Skeletal muscle tissue (tissue), 3 donors: ENCODE measurements at regions not wholly inside any gene's neighbourhood (a gene's known extent, or its start where the extent isn't known, plus 50 kb on each side); places are given as distances from the start of the nearest gene placed in this dataset.
"Not testable (repeated sequence)": the region's sequence is repeated elsewhere in the genome, so short reads cannot be mapped to it uniquely, and the experiment has no call there.

ENCODE experiments used
- H3K27ac ChIP-seq: one replicate; pipeline ENCODE4 v1.7.0; 2013; ENCODE audit warnings: mild to moderate bottlenecking, low read depth, low read length, inconsistent platforms
- H3K27me3 ChIP-seq, 3 donors: one replicate each; pipeline ENCODE4 v1.7.0; 2013; ENCODE audit warnings: low read length in 3 of 3; ENCODE audit not compliant: control insufficient read depth in 3 of 3, insufficient read depth in 3 of 3
- H3K36me3 ChIP-seq, 3 donors: one replicate each; pipeline ENCODE4 v1.7.0; 2013; ENCODE audit warnings: low read length in 3 of 3; ENCODE audit not compliant: control insufficient read depth in 3 of 3, insufficient read depth in 3 of 3
- H3K4me1 ChIP-seq, 3 donors: one replicate each; pipeline ENCODE4 v1.7.0; 2013; ENCODE audit warnings: low read length in 3 of 3, mild to moderate bottlenecking in 3 of 3; ENCODE audit not compliant: control insufficient read depth in 3 of 3, insufficient read depth in 3 of 3
- H3K4me3 ChIP-seq, 3 donors: one replicate each; pipeline ENCODE4 v1.7.0; 2013; ENCODE audit warnings: low read length in 3 of 3
- H3K9ac ChIP-seq, 3 donors: one replicate each; pipeline ENCODE4 v1.7.0; 2013; ENCODE audit warnings: low read length in 3 of 3, mild to moderate bottlenecking in 3 of 3, moderate library complexity in 2 of 3, low read depth in 1 of 3
- H3K9me3 ChIP-seq, 3 donors: one replicate each; pipeline ENCODE4 v1.7.0; 2013; ENCODE audit warnings: low read length in 3 of 3; ENCODE audit not compliant: control insufficient read depth in 3 of 3
- donor health status: Osteomylitis.

DNA sequence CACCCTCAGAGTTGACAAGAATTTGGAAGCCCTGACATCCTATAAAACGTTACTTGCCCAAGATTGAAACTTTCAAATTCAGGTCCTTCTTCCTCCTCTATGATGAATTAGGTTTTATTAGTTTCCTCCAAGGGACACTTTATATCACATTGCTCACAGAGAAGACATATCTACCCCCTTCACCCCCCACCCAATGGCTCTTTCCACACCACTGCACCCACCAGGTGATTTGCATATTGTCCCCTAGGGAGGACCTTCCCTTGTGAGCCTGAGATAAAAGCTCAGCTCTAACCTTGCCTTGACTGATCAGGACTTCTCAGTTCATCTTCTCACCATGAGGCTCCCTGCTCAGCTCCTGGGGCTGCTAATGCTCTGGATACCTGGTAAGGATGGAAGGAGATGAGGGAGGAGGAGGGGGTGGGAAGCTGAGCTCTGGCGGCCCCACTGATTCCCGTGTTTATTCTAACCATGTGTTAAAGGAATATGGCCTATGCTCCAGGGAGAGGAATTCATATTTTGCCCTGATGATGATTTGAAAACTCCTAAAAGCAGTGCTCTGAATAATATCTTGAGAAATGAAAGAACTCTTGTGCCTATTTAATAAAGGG lies 1255.8 kb downstream of the RPIA start:
- H3K27me3 ChIP-seq, H3K4me1 ChIP-seq, H3K9ac ChIP-seq, H3K9me3 ChIP-seq, H3K36me3 ChIP-seq, H3K27ac ChIP-seq, H3K4me3 ChIP-seq: not testable (repeated sequence)

DNA sequence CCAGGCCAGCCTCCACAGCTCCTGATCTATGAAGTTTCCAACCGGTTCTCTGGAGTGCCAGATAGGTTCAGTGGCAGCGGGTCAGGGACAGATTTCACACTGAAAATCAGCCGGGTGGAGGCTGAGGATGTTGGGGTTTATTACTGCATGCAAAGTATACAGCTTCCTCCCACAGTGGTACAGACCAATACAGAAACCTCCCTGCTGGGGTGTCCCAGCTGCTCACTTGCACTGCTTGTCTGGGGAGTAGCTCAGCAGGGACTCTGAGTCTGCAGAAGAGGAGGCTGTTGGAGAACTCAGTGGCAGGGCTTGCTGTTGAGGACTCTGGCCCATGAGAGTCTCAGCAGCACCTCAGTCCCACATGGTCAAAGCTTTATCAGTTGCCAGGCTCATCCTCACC lies 1256.6 kb downstream of the RPIA start:
- H3K27ac ChIP-seq, H3K4me1 ChIP-seq, H3K9me3 ChIP-seq, H3K36me3 ChIP-seq, H3K9ac ChIP-seq, H3K4me3 ChIP-seq, H3K27me3 ChIP-seq: not testable (repeated sequence)

GRCh38 chr2:89950807-89951206 lies 1259.3 kb downstream of the RPIA start:
- H3K36me3 ChIP-seq, H3K9me3 ChIP-seq, H3K4me3 ChIP-seq, H3K9ac ChIP-seq, H3K27ac ChIP-seq, H3K27me3 ChIP-seq, H3K4me1 ChIP-seq: not testable (repeated sequence)

DNA sequence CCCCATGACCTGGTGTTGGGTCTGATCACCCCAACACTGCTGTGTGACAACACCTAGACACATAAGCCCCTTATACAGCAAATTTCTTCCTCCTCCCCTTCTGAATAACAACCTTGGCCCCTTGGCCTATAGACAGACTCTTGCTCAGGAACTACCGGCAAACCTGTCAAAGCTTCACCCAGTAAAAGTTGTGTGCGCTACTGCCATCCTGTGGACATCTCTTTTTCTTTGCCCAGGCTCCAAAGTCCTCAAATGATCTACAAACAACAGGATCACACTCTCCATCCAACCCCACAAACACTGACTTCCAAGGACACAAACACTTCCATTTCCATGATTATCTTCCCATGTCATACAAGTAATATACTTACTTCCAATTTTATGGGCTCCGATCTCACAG lies 1265.8 kb downstream of the RPIA start:
- not testable (repeated sequence) for H3K9ac ChIP-seq, H3K9me3 ChIP-seq, H3K27me3 ChIP-seq, H3K4me3 ChIP-seq, H3K36me3 ChIP-seq, H3K4me1 ChIP-seq, H3K27ac ChIP-seq

GRCh38 chr2:89959729-89960378 lies 1268.4 kb downstream of the RPIA start:
- not testable (repeated sequence) for H3K27ac ChIP-seq, H3K4me3 ChIP-seq, H3K9ac ChIP-seq, H3K36me3 ChIP-seq, H3K4me1 ChIP-seq, H3K27me3 ChIP-seq, H3K9me3 ChIP-seq

- not testable (repeated sequence) for H3K27ac ChIP-seq, H3K9me3 ChIP-seq, H3K9ac ChIP-seq, H3K27me3 ChIP-seq, H3K36me3 ChIP-seq, H3K4me3 ChIP-seq, H3K4me1 ChIP-seq
Observed at GRCh38 chr2:89960570-89960969, 1269.1 kb downstream of the RPIA start.

DNA sequence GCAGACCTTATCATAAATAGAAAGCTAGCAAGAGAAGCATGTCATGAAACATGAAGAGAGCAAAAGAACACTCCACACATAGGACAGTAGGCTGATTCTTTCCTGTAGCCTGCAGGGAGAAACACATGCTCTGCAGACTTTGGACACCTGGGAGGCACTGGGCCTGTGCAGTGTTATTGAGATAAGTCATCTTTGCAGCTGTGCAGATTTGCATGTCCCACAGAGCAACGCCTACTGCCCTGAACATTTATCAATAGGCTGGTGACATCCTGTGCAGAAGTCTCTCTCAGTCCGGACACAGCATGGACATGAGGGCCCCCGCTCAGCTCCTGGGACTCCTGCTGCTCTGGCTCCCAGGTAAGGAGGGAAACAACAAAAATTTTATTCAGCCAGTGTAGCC lies 1277.1 kb downstream of the RPIA start:
- H3K27me3 ChIP-seq, H3K4me1 ChIP-seq: not testable (repeated sequence)

GRCh38 chr2:89969190-89969589 lies 1277.7 kb downstream of the RPIA start:
- not testable (repeated sequence) for H3K9me3 ChIP-seq, H3K9ac ChIP-seq, H3K27ac ChIP-seq, H3K4me3 ChIP-seq, H3K36me3 ChIP-seq, H3K4me1 ChIP-seq, H3K27me3 ChIP-seq

More for the DNA sequence above, 1277.1 kb downstream of the RPIA start:
- H3K9ac ChIP-seq, H3K36me3 ChIP-seq, H3K27ac ChIP-seq, H3K9me3 ChIP-seq, H3K4me3 ChIP-seq: not testable (repeated sequence)

DNA sequence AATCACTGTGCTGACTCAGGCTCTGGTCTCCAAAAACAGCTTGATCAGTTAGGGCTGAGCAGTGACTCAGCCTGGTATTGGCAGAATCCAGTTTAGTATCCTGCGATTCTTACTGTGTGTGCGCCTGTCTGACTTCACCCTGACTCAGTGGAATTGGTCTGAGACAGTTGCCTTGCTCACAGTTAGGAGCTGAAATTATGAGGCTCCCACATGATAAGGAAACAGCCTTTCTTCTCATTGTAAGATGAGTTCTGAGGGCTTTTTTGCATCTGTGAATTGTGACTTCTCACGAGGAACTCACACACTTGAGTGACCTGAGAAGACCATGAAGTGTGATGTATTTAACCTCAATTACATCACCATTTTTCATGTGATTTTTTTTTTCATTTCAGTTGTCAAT lies 1282.4 kb downstream of the RPIA start:
- not testable (repeated sequence) for H3K9ac ChIP-seq, H3K4me3 ChIP-seq, H3K36me3 ChIP-seq, H3K9me3 ChIP-seq, H3K27ac ChIP-seq, H3K4me1 ChIP-seq, H3K27me3 ChIP-seq

GRCh38 chr2:89979826-89980537 lies 1288.5 kb downstream of the RPIA start:
- not testable (repeated sequence) for H3K4me1 ChIP-seq, H3K27ac ChIP-seq, H3K9me3 ChIP-seq, H3K36me3 ChIP-seq, H3K4me3 ChIP-seq, H3K9ac ChIP-seq, H3K27me3 ChIP-seq
